T-helper 22 cell (primary cell): ENCODE measurements at regions not wholly inside any gene's neighbourhood (a gene's known extent, or its start where the extent isn't known, plus 50 kb on each side); places are given as distances from the start of the nearest gene placed in this dataset.

Experiments used
- DNase-seq: peaks from one replicate; pipeline ENCODE4 v3.0.0-alpha.2; 2020; ENCODE audit warnings: low read depth

- no peak for DNase-seq
These were observed 59.2 kb upstream of the GPR26 start for GRCh38 chr10:123606955-123607354.

- no peak for DNase-seq
These were observed 58.8 kb upstream of the GPR26 start for GRCh38 chr10:123607386-123607785.

GRCh38 chr10:123608047-123608446 is 58.1 kb upstream of the GPR26 start:
- no peak for DNase-seq

- DNase-seq = no peak
These were observed 54.9 kb upstream of the GPR26 start for GRCh38 chr10:123611243-123611642.

DNA sequence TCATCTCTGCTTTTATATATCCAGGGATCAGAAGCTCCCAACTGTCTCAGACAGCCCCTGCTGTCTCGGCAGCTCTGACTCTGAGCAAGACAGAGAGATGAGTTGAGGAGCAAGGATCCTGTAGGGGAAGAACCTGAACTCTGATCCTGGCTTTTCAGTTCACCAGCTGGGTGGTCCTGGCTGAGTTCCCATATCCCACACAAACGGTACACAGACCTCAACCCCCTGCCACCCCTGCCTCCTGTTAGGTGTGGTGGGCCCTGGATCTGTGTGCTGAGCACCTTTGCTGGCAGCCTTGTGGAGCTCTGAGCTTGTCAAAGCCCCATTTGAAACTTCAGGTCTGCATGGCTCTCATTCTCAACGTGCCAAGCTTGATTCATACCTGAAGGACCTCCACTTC is 54.3 kb upstream of the GPR26 start:
- no peak for DNase-seq

GRCh38 chr10:123613346-123613850 is 52.8 kb upstream of the GPR26 start:
- no peak for DNase-seq

- DNase-seq = no peak
These were observed 51.3 kb upstream of the GPR26 start for GRCh38 chr10:123614888-123615287.
